GM23248 (cell line): ENCODE measurements at regions not wholly inside any gene's neighbourhood (a gene's known extent, or its start where the extent isn't known, plus 50 kb on each side); places are given as distances from the start of the nearest gene placed in this dataset.

Source experiments
- EZH2 ChIP-seq: fragments of 200-600 bp; sonication (generic); IDR thresholded peaks from 2 replicates; pipeline ENCODE4 v1.6.1; 2018; ENCODE audit warnings: antibody characterized with exemption, mild to moderate bottlenecking; ENCODE audit not compliant: insufficient read depth, poor library complexity, severe bottlenecking
- EZH2phosphoT487 ChIP-seq: fragments of 200-600 bp; sonication (generic); IDR thresholded peaks from 2 replicates; pipeline ENCODE4 v1.6.1; 2018; ENCODE audit warnings: antibody characterized with exemption, moderate library complexity, mild to moderate bottlenecking, low read depth; ENCODE audit not compliant: insufficient read depth

DNA sequence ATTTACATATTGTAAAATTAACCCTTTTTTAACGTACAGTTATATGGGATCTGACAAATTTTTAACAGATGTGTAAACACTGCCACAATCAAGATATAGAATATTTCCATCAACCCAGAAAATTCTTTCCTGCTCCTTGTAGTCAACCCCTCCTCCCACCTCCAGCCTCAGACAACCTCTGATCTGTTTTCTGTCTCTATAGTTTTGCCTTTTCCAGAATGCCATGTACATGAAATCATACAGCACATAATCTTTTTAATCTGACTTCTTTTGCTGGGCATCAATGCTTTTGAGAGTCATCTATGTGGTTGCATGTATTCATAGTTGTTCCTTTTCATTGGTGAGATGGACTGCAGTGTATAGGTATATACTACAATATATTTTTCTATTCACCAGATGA lies 153.0 kb downstream of the SMAD6 start:
- TF ChIP-seq EZH2phosphoT487 (no peak), EZH2 (no peak)
